ENCODE measurements at regions not wholly inside any gene's neighbourhood (a gene's known extent, or its start where the extent isn't known, plus 50 kb on each side); places are given as distances from the start of the nearest gene placed in this dataset.
A peak's percentile ranks its signal among the peaks of the same experiment; 100 is the strongest.

GRCh38 chr6:156647140-156647784 lies 129.9 kb upstream of the ARID1B start:
- no peak for DNase-seq

GRCh38 chr6:156646496-156646895 lies 130.7 kb upstream of the ARID1B start:
- DNase-seq, result no peak

- no peak for DNase-seq
Observed at GRCh38 chr6:156645097-156645496, 132.1 kb upstream of the ARID1B start.

- no peak for DNase-seq
Observed at GRCh38 chr6:156639009-156639721, 138.0 kb upstream of the ARID1B start.

- no peak for DNase-seq
Observed at GRCh38 chr6:156638581-156638980, 138.6 kb upstream of the ARID1B start.

- no peak for DNase-seq
Observed at GRCh38 chr6:156634951-156635371, 142.2 kb upstream of the ARID1B start.

- no peak for DNase-seq
Observed at GRCh38 chr6:156634048-156634447, 143.1 kb upstream of the ARID1B start.

- no peak for DNase-seq
Observed at GRCh38 chr6:156633291-156633690, 143.9 kb upstream of the ARID1B start.

GRCh38 chr6:156630613-156631302 lies 146.4 kb upstream of the ARID1B start:
- no peak for DNase-seq

GRCh38 chr6:156628805-156629204 lies 148.4 kb upstream of the ARID1B start:
- no peak for DNase-seq

- no peak for DNase-seq
Observed at GRCh38 chr6:156627524-156627923, 149.7 kb upstream of the ARID1B start.

GRCh38 chr6:156622185-156622584 lies 155.0 kb upstream of the ARID1B start:
- no peak for DNase-seq

GRCh38 chr6:156620331-156620730 lies 156.8 kb upstream of the ARID1B start:
- no peak for DNase-seq

- peak; percentile 96 for DNase-seq
Observed at GRCh38 chr6:156618600-156619205, 158.5 kb upstream of the ARID1B start.

- DNase-seq, result no peak
Observed at GRCh38 chr6:156617941-156618340, 159.2 kb upstream of the ARID1B start.

GRCh38 chr6:156617376-156617775 lies 159.8 kb upstream of the ARID1B start:
- no peak for DNase-seq

- no peak for DNase-seq
Observed at GRCh38 chr6:156616495-156616894, 160.7 kb upstream of the ARID1B start.

- DNase-seq, result no peak
Observed at GRCh38 chr6:156613996-156614395, 163.2 kb upstream of the ARID1B start.

- no peak for DNase-seq
Observed at GRCh38 chr6:156612361-156612760, 164.8 kb upstream of the ARID1B start.

- no peak for DNase-seq
Observed at GRCh38 chr6:156602066-156602385, 175.2 kb upstream of the ARID1B start.

GRCh38 chr6:156601152-156602065 lies 175.8 kb upstream of the ARID1B start:
- no peak for DNase-seq

GRCh38 chr6:156600678-156601077 lies 176.5 kb upstream of the ARID1B start:
- DNase-seq, result no peak
